ENCODE measurements at regions not wholly inside any gene's neighbourhood (a gene's known extent, or its start where the extent isn't known, plus 50 kb on each side); places are given as distances from the start of the nearest gene placed in this dataset.

GRCh38 chr11:21636561-21636960, 556.3 kb upstream of the ANO5 start:
- DNase-seq (ENCODE audit: low spot score), result no peak
- ATAC-seq (ENCODE audit: low FRiP score), result no peak
- no peak for TF ChIP-seq CTCF (IDR thresholded peaks at IDR 0.05)

DNA sequence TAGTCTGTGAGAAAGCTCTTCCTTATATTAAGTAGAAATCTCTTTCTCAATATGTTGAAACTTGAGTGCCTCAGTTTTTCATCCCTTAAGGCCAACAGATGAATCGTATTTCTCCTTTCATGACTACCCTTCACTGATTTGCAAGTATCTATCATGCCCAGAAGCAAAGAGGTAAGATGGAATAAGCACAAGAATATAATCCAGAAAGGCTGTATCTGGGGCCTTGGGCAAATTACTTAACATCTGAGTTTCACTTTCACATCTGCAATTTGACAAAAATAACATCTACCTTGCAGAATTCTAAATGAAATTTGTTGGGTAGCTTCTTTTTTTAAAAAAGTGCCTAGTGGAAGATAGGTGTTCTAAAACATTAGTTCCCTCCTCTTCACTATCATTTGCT, 552.4 kb upstream of the ANO5 start:
- DNase-seq (ENCODE audit: low spot score) (no peak), ATAC-seq (ENCODE audit: low FRiP score) (no peak)
- no peak for TF ChIP-seq CTCF (IDR thresholded peaks at IDR 0.05)

GRCh38 chr11:21641869-21642268, 551.0 kb upstream of the ANO5 start:
- ATAC-seq (ENCODE audit: low FRiP score), result no peak
- TF ChIP-seq CTCF (IDR thresholded peaks at IDR 0.05), result no peak
- no peak for DNase-seq (ENCODE audit: low spot score)

GRCh38 chr11:21646351-21646750, 546.5 kb upstream of the ANO5 start:
- TF ChIP-seq CTCF (IDR thresholded peaks at IDR 0.05), result no peak
- no peak for DNase-seq (ENCODE audit: low spot score)
- ATAC-seq (ENCODE audit: low FRiP score), result no peak

- DNase-seq (ENCODE audit: low spot score), result no peak
- no peak for ATAC-seq (ENCODE audit: low FRiP score)
- no peak for TF ChIP-seq CTCF (IDR thresholded peaks at IDR 0.05)
Measured at GRCh38 chr11:21650961-21651360, 541.9 kb upstream of the ANO5 start.

GRCh38 chr11:21653951-21654421, 538.9 kb upstream of the ANO5 start:
- ATAC-seq (ENCODE audit: low FRiP score) (no peak), DNase-seq (ENCODE audit: low spot score) (no peak)
- TF ChIP-seq CTCF (IDR thresholded peaks at IDR 0.05), result no peak

DNA sequence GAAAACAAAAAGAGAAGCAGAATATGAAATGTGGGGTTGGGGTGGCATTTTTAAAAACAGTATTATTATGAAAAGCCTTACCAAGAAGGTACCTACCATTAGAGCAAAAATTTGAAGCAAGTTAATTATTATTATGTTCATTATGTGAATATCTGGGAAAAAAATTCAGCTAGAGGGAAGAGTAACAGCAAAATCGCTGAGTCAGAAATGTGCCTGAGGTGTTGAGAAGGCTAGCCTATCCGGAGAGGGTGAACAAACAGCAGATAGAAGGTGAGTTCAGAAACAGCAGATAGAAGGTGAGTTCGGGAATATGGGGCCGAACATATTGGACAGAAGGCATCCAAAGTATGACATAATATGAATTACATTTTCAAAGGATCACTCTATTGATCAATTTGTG, 536.8 kb upstream of the ANO5 start:
- TF ChIP-seq CTCF (IDR thresholded peaks at IDR 0.05), result no peak
- ATAC-seq (ENCODE audit: low FRiP score) (no peak), DNase-seq (ENCODE audit: low spot score) (no peak)
